GM12864 (cell line): ENCODE measurements at regions not wholly inside any gene's neighbourhood (a gene's known extent, or its start where the extent isn't known, plus 50 kb on each side); places are given as distances from the start of the nearest gene placed in this dataset.
"Not testable (repeated sequence)": the region's sequence is repeated elsewhere in the genome, so short reads cannot be mapped to it uniquely, and the experiment has no call there.

ENCODE experiments used
- DNase-seq: peaks from one replicate; pipeline ENCODE4 v3.0.0-alpha.2; 2011; ENCODE audit warnings: low read depth
- H3K4me3 ChIP-seq: 2 replicates; pipeline ENCODE4 v1.5.1; 2011; ENCODE audit warnings: mild to moderate bottlenecking, low read depth, low read length, control low read depth
- TF ChIP-seq, protein P1 (sequence below): IDR thresholded peaks from 2 replicates; pipeline ENCODE4 v1.5.1; 2011; ENCODE audit warnings: low read depth, mild to moderate bottlenecking, moderate library complexity, low read length, control low read depth, inconsistent platforms; ENCODE audit errors: missing control alignments

GRCh38 chr6:54535568-54535967 lies 227.3 kb downstream of the TINAG start:
- DNase-seq, result no peak
- TF ChIP-seq, protein P1, sequence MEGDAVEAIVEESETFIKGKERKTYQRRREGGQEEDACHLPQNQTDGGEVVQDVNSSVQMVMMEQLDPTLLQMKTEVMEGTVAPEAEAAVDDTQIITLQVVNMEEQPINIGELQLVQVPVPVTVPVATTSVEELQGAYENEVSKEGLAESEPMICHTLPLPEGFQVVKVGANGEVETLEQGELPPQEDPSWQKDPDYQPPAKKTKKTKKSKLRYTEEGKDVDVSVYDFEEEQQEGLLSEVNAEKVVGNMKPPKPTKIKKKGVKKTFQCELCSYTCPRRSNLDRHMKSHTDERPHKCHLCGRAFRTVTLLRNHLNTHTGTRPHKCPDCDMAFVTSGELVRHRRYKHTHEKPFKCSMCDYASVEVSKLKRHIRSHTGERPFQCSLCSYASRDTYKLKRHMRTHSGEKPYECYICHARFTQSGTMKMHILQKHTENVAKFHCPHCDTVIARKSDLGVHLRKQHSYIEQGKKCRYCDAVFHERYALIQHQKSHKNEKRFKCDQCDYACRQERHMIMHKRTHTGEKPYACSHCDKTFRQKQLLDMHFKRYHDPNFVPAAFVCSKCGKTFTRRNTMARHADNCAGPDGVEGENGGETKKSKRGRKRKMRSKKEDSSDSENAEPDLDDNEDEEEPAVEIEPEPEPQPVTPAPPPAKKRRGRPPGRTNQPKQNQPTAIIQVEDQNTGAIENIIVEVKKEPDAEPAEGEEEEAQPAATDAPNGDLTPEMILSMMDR, result no peak
- H3K4me3 ChIP-seq, result no peak overlapping the region

DNA sequence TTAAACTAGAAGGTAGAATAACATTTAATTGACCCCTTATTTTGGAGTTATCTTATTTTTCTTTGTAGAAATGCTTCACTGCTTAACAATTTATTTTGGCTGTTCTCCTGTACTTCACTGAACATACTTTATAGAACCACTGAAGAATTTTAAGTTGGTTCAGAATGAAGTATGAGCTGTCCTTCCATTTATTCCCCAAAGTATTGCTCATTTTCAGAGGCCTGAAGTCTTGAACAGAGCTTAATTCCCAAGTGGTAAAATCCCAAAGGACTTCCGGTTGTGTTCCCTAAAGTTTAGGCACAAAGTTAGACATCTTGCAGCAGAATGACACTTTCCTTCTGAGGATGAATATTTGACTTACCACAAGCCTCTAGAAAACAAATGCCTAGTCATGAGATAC lies 233.3 kb downstream of the TINAG start:
- H3K4me3 ChIP-seq, result no peak overlapping the region
- DNase-seq, result no peak
- TF ChIP-seq, protein P1, result no peak

DNA sequence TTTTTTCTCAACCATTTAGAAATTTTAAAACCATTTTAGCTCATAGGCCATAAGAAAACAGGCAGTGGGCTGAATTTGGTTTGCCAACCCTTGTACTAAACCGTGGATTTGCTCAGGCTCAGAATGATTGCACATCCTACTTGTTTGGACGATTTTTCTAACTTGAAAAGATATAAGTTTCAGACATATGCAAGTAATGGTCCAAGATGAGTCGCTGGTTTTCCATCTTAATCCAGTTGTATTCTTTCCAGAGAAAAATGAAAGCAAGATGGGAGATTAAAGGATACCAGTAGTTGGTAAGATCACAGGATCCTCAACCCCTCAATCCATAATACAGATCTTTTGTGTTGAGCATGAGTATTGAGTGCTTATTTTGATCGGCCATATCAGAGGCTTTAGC lies 250.9 kb downstream of the TINAG start:
- DNase-seq, result no peak
- no peak overlapping the region for H3K4me3 ChIP-seq
- TF ChIP-seq, protein P1, result no peak

DNA sequence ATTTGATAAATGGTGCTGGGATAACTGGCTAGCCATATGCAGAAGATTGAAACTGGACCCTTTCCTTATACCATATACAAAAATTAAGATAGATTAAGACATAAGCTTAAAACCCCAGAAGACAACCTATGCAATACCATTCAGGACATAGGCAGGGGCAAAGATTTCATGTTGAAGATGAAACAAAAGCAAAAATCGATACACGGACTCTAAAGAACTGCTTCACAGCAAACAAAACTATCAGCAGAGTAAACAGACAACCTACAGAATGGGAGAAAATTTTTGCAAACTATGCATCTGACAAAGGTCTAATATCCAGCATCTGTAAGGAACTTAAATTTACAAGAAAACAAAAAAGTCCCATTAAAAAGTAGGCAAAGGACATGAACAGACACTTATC lies 255.9 kb downstream of the TINAG start:
- H3K4me3 ChIP-seq, DNase-seq: not testable (repeated sequence)

DNA sequence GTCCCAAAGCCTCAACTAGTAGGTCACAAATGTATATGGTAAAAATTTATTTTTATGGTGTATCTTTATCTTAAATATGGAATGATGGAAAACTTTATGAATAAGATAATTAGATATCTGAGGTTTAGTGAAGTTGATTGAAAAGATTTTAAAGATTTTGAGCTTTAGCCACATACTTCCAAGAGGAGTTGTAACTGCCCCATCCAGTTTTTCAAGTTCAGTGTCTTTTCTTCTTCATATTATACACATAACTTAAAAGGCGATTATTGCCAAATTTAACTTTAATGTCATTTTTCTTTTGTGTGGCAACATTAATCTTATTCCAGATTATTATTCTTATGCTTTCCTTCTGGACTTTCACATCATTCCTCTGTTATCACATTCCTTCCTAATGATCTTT lies 266.4 kb downstream of the TINAG start:
- TF ChIP-seq, protein P1, result no peak
- no peak for DNase-seq
- H3K4me3 ChIP-seq, result no peak overlapping the region

DNA sequence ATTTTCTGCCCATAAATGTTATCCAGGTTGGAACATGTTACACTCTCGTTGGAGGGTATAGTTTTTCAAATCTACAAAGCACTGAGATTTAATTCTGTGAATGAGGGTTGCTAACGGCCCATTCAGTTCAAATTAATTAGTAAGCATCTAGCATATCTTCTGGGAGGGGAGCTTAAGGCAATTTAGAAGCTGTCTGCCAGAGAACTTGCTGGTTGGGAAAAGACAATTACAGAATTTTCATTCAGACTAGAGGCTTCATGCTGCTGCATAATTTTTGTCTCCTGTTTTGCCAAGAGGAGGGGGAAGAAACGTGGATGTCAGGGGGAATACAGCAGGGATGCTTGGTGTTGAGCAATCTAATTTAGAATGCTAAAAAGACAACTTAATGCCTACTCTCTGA lies 268.3 kb upstream of the FAM83B start:
- no peak for DNase-seq
- TF ChIP-seq, protein P1, result no peak
- H3K4me3 ChIP-seq, result no peak overlapping the region

DNA sequence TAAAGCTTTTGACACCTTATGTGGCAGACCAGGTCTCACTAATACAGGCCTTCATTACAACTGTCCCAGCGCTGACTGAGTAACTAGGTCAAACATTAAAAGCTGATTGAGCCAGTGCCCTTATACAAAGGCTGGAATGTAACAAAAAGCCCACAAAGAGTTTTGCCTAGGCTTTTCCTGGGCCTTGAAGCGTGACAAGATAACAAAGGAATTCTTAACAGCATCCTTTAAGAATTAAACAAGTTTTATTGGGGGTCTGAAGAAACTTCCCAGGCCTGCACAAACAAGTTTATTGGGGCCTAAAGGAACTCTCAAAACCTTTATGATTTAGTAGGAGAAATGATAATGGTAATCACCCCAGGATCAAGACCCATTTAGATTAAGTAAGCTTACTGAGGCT lies 267.6 kb upstream of the FAM83B start:
- H3K4me3 ChIP-seq, result no peak overlapping the region
- TF ChIP-seq, protein P1, result no peak
- no peak for DNase-seq

DNA sequence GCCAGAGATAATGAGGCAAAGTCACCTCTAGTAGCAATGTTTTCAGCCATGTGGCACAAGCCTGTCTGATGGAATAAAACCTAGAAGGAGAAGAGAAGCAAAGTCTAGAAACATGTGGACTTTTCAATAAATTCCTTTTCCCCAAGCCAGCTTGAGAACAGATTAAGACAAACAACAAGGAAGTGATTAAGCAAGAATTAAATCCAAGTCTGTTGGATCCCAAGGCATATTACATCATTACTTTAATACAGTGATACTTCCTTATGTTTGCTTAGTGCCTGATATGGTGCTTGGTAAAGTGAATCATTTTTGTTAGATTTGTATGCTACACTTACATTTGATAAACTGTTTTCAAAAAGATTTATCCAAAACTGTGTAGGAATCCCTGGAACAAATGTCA lies 260.3 kb upstream of the FAM83B start:
- TF ChIP-seq, protein P1, result no peak
- DNase-seq, result no peak
- H3K4me3 ChIP-seq, result no peak overlapping the region
